ENCODE measurements at regions not wholly inside any gene's neighbourhood (a gene's known extent, or its start where the extent isn't known, plus 50 kb on each side); places are given as distances from the start of the nearest gene placed in this dataset.
A peak's percentile ranks its signal among the peaks of the same experiment; 100 is the strongest.

GRCh38 chr5:88662846-88663245 lies 220.1 kb downstream of the MEF2C start:
- Histone ChIP-seq H3K4me3 (no peak overlapping the region), H4K20me1 (ENCODE audit: insufficient read depth) (no peaks in the 10 kb centered on the region), H3K9me3 (ENCODE audit: low read depth) (no peaks in the 10 kb centered on the region), H3K27me3 (replicated peaks; ENCODE audit: insufficient read depth) (peaks cover 83% of the 10 kb centered on the region), H3K9me2 (ENCODE audit: insufficient read depth) (no peaks in the 10 kb centered on the region), H3K9ac (no peak overlapping the region), H2AFZ (no peak overlapping the region), H3K79me2 (ENCODE audit: insufficient read depth) (no peaks in the 10 kb centered on the region), H3F3A (ENCODE audit: insufficient read depth) (no peaks in the 10 kb centered on the region), H3K36me3 (ENCODE audit: low read depth) (no peaks in the 10 kb centered on the region), H3K27ac (no peak overlapping the region), H3K4me2 (ENCODE audit: unreplicated experiment) (no peak overlapping the region), H3K4me1 (ENCODE audit: insufficient read depth) (0 out of 2 replicates have a peak, but pooled peaks cover 4% of the 10 kb centered on the region)
- 8 to 9% methylated on average over 6 of the region's 6 CpGs for WGBS, 2 experiments (ENCODE audit: low coverage in 1 of 2, low lambda C conversion rate in 2 of 2, missing lambda C conversion rate in 2 of 2)
- in situ Hi-C loops (cut with MboI): no loop called here
- no peak for DNase-seq
- TF ChIP-seq EZH2phosphoT487 (IDR thresholded peaks at IDR 0.05; ENCODE audit: insufficient read depth, low read depth): 0 out of 2 replicates have a peak, but pooled peaks have one; percentile 28
- no peak for TF ChIP-seq EZH2 (IDR thresholded peaks at IDR 0.05; ENCODE audit: insufficient read depth, poor library complexity, severe bottlenecking)

GRCh38 chr5:88661806-88662207 lies 221.2 kb downstream of the MEF2C start:
- Histone ChIP-seq H2AFZ (no peak overlapping the region), H3K27me3 (replicated peaks; ENCODE audit: insufficient read depth) (peaks cover 73% of the 10 kb centered on the region)

DNA sequence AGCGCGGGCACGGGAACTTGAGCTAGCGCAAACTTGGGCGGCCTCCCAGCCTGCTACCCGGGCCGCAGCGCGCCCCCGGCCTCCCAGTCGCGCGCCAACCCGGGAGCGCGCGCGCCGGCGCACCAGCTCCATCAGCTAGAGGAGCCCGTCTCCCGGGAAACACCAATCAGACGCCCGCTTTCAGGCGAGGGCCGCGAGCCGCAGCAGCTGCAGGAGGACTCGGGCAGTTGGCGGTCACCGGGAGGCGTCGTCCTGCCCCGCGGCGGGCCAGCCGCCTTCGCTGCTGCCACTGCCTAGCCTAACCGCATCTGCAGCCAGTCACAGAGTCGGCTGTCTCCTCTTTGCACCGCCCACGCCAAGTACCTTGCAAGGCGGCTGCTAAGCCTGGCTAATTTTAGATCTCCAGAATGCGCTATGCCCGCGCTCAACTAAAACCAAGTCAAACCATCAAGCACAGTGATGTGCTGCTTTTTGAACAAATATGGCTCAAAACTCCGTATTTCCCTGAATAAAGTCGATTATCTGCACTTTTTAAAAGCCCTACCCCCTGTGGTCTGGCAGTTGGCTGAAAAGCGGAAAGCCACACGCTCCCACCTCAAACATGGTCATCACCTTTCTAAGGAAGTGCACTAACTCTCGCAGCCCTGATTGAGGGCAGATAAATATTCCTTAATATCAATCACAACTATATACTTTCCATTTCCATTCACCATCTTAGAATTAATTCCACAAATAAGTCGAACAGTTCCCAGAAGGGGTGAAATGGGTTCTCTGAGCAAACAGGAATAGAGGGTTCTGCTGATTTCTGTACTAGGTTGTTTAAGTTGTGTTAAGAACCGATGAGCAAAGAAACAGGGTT lies 221.8 kb downstream of the MEF2C start:
- in situ Hi-C loops (cut with MboI): no loop called here
- peak; percentile 83 for DNase-seq

More at GRCh38 chr5:88661806-88662207, 221.2 kb downstream of the MEF2C start:
- Histone ChIP-seq H3K4me3 (no peak overlapping the region), H3K4me1 (ENCODE audit: insufficient read depth) (no peaks in the 10 kb centered on the region), H3K9me3 (ENCODE audit: low read depth) (no peaks in the 10 kb centered on the region), H4K20me1 (ENCODE audit: insufficient read depth) (no peaks in the 10 kb centered on the region), H3K4me2 (ENCODE audit: unreplicated experiment) (no peak overlapping the region), H3F3A (ENCODE audit: insufficient read depth) (no peaks in the 10 kb centered on the region), H3K9me2 (ENCODE audit: insufficient read depth) (no peaks in the 10 kb centered on the region), H3K79me2 (ENCODE audit: insufficient read depth) (no peaks in the 10 kb centered on the region), H3K9ac (no peak overlapping the region), H3K36me3 (ENCODE audit: low read depth) (no peaks in the 10 kb centered on the region), H3K27ac (no peak overlapping the region)
- 0 to 2% methylated on average over 2 of the region's 2 CpGs for WGBS, 2 experiments (ENCODE audit: low coverage in 1 of 2, low lambda C conversion rate in 2 of 2, missing lambda C conversion rate in 2 of 2)
- in situ Hi-C loops (cut with MboI): no loop called here
- no peak for DNase-seq
- TF ChIP-seq EZH2phosphoT487 (IDR thresholded peaks at IDR 0.05; ENCODE audit: insufficient read depth, low read depth) (no peak), EZH2 (IDR thresholded peaks at IDR 0.05; ENCODE audit: insufficient read depth, poor library complexity, severe bottlenecking) (no peak)

GRCh38 chr5:88660264-88660946 lies 222.6 kb downstream of the MEF2C start:
- TF ChIP-seq EZH2 (IDR thresholded peaks at IDR 0.05; ENCODE audit: insufficient read depth, poor library complexity, severe bottlenecking) (no peak), EZH2phosphoT487 (IDR thresholded peaks at IDR 0.05; ENCODE audit: insufficient read depth, low read depth) (no peak)
- Histone ChIP-seq H3F3A (ENCODE audit: insufficient read depth) (no peaks in the 10 kb centered on the region), H3K4me3 (peak overlapping the region; percentile 70), H3K27me3 (replicated peaks; ENCODE audit: insufficient read depth) (peaks cover 59% of the 10 kb centered on the region), H3K4me1 (ENCODE audit: insufficient read depth) (no peaks in the 10 kb centered on the region), H4K20me1 (ENCODE audit: insufficient read depth) (no peaks in the 10 kb centered on the region), H3K9me3 (ENCODE audit: low read depth) (no peaks in the 10 kb centered on the region), H3K79me2 (ENCODE audit: insufficient read depth) (no peaks in the 10 kb centered on the region), H3K9ac (peak overlapping the region; percentile 38), H2AFZ (peak overlapping the region; percentile 62), H3K9me2 (ENCODE audit: insufficient read depth) (no peaks in the 10 kb centered on the region), H3K4me2 (ENCODE audit: unreplicated experiment) (peak overlapping the region; percentile 68), H3K27ac (no peak overlapping the region), H3K36me3 (ENCODE audit: low read depth) (no peaks in the 10 kb centered on the region)
- peak; percentile 66 for DNase-seq
- WGBS, 2 experiments (ENCODE audit: low coverage in 1 of 2, low lambda C conversion rate in 2 of 2, missing lambda C conversion rate in 2 of 2): 8 to 9% methylated on average over 39 to 40 of the region's 41 CpGs
- in situ Hi-C loops (cut with MboI): no loop called here

More for the DNA sequence above, 221.8 kb downstream of the MEF2C start:
- Histone ChIP-seq H3F3A (ENCODE audit: insufficient read depth) (no peaks in the 10 kb centered on the region), H3K27me3 (replicated peaks; ENCODE audit: insufficient read depth) (peaks cover 67% of the 10 kb centered on the region), H3K36me3 (ENCODE audit: low read depth) (no peaks in the 10 kb centered on the region), H3K27ac (no peak overlapping the region), H3K4me2 (ENCODE audit: unreplicated experiment) (peak overlapping the region; percentile 68), H3K4me3 (peak overlapping the region; percentile 70), H3K9me3 (ENCODE audit: low read depth) (no peaks in the 10 kb centered on the region), H3K79me2 (ENCODE audit: insufficient read depth) (no peaks in the 10 kb centered on the region), H3K9me2 (ENCODE audit: insufficient read depth) (no peaks in the 10 kb centered on the region), H2AFZ (peak overlapping the region; percentile 62), H3K9ac (peak overlapping the region; percentile 38), H4K20me1 (ENCODE audit: insufficient read depth) (no peaks in the 10 kb centered on the region), H3K4me1 (ENCODE audit: insufficient read depth) (no peaks in the 10 kb centered on the region)
- peak; percentile 12 for TF ChIP-seq EZH2 (IDR thresholded peaks at IDR 0.05; ENCODE audit: insufficient read depth, poor library complexity, severe bottlenecking)
- TF ChIP-seq EZH2phosphoT487 (IDR thresholded peaks at IDR 0.05; ENCODE audit: insufficient read depth, low read depth): no peak
- WGBS, 2 experiments (ENCODE audit: low coverage in 1 of 2, low lambda C conversion rate in 2 of 2, missing lambda C conversion rate in 2 of 2): 2 to 3% methylated on average over 36 to 53 of the region's 53 CpGs
